ENCODE measurements at regions not wholly inside any gene's neighbourhood (a gene's known extent, or its start where the extent isn't known, plus 50 kb on each side); places are given as distances from the start of the nearest gene placed in this dataset.
A peak's percentile ranks its signal among the peaks of the same experiment; 100 is the strongest.

DNA sequence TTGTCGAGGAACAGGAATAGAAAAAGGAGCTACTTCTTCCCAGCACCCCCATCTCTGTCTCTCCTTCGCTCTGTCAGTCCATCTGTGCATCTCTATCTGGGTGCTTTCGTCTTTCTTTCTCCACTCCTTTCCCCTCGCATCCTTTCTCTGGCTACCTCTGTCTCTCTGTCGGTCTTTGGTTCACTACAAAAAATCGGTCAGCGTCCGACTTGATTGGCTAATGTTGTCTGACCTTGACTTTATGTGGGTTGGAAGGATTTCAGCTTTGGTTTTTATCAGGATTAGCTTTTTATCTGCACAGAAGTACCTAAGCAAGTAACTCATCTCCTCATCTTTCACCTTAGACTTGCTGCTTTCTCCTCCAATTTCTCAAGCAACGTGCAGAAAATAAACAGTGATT is 575.2 kb upstream of the ZNF462 start:
- Histone ChIP-seq H3K4me3 (ENCODE audit: insufficient read depth in 1 of 2, low read depth in 1 of 2, low read length in 2 of 2) (peak overlapping the region in 1 of 2 experiments; percentile 70), H2AFZ (ENCODE audit: low read depth, low read length) (no peak overlapping the region), H2BK5ac (ENCODE audit: low read depth, low read length, poor library complexity, severe bottlenecking) (no peak overlapping the region), H3K18ac (ENCODE audit: low read depth in 1 of 2, low read length in 2 of 2) (no peak overlapping the region), H3K27me3 (ENCODE audit: control insufficient read depth in 1 of 2, insufficient read depth in 1 of 2, low read length in 2 of 2) (no peaks in the 10 kb centered on the region), H2BK120ac (ENCODE audit: low read depth, low read length) (no peak overlapping the region), H3K4ac (ENCODE audit: low read depth in 1 of 2, low read length in 2 of 2) (no peak overlapping the region), H3K36me3 (ENCODE audit: control insufficient read depth in 1 of 2, insufficient read depth in 2 of 2, low read depth in 1 of 2, low read length in 2 of 2) (no peaks in the 10 kb centered on the region), H3K4me1 (ENCODE audit: control insufficient read depth, insufficient read depth, low read depth, low read length) (no peaks in the 10 kb centered on the region), H3K23ac (ENCODE audit: low read length in 2 of 2) (no peak overlapping the region), H3K27ac (ENCODE audit: low read length, poor library complexity, severe bottlenecking) (no peak overlapping the region), H3K4me2 (ENCODE audit: low read length, poor library complexity, severe bottlenecking) (no peak overlapping the region), H3K14ac (ENCODE audit: low read length in 2 of 2) (no peak overlapping the region), H3K9ac (ENCODE audit: low read length) (peak overlapping the region; percentile 76), H3K9me3 (ENCODE audit: control insufficient read depth, low read length) (no peaks in the 10 kb centered on the region), H4K8ac (ENCODE audit: low read length) (no peak overlapping the region), H2BK15ac (ENCODE audit: low read depth, poor library complexity, severe bottlenecking) (no peak overlapping the region), H3K79me1 (replicated peaks; ENCODE audit: low read length, poor library complexity, severe bottlenecking) (no peaks in the 10 kb centered on the region), H4K91ac (ENCODE audit: low read length) (no peak overlapping the region), H2BK12ac (ENCODE audit: low read length in 2 of 2) (no peak overlapping the region), H2AK5ac (ENCODE audit: low read length, severe bottlenecking) (no peak overlapping the region)
- WGBS, result 97% methylated on average over 4 of the region's 9 CpGs
- no peak for DNase-seq

DNA sequence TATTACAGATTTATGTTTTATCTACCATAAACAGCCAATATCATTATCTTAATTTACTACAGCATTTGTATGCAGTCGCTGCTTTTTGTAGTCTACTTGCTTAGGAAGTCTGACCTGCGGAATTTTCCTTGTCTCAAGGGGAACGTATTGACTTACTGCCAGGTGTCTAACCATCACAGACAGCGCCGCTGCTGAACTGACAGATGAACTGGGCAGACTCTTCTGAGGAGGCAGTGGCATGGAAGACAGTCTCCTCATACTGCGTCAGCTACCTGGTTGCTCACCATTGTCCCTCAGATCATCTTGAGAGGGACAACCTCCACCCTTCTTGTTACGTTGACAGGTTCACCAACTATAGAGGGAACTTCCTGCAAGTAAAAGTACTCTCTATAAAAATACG is 574.3 kb upstream of the ZNF462 start:
- WGBS, result 95% methylated on average over 8 of the region's 8 CpGs
- Histone ChIP-seq H2BK120ac (ENCODE audit: low read depth, low read length) (no peak overlapping the region), H4K91ac (ENCODE audit: low read length) (no peak overlapping the region)

DNA sequence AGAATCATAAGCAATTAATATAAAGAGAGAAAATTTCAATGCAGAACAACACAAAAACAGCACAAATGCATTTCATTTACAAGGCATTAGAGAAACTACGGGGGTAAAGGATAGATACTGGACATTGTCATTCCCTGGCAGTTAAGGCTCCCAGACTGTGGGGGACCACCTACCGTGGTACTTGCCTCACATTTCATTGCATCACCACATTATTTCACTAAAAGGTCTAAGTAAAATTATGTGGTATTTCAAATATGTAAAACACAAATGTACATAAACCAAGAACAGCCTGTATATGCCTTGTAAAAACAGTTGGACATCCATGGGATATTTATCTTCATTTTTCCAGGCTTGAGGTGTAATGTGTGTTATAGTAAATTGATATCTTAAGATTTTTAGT is 571.2 kb upstream of the ZNF462 start:
- 67% methylated on average over 1 of the region's 2 CpGs for WGBS
- Histone ChIP-seq H2BK120ac (ENCODE audit: low read depth, low read length) (no peak overlapping the region), H3K4me3 (ENCODE audit: insufficient read depth in 1 of 2, low read depth in 1 of 2, low read length in 2 of 2) (no peak overlapping the region), H4K8ac (ENCODE audit: low read length) (no peak overlapping the region), H3K18ac (ENCODE audit: low read depth in 1 of 2, low read length in 2 of 2) (no peak overlapping the region), H3K4me1 (ENCODE audit: control insufficient read depth, insufficient read depth, low read depth, low read length) (no peaks in the 10 kb centered on the region), H3K9ac (ENCODE audit: low read length) (no peak overlapping the region), H3K9me3 (ENCODE audit: control insufficient read depth, low read length) (no peaks in the 10 kb centered on the region), H3K14ac (ENCODE audit: low read length in 2 of 2) (no peak overlapping the region), H2AK5ac (ENCODE audit: low read length, severe bottlenecking) (no peak overlapping the region), H3K27me3 (ENCODE audit: control insufficient read depth in 1 of 2, insufficient read depth in 1 of 2, low read length in 2 of 2) (no peaks in the 10 kb centered on the region), H3K27ac (ENCODE audit: low read length, poor library complexity, severe bottlenecking) (no peak overlapping the region), H2BK15ac (ENCODE audit: low read depth, poor library complexity, severe bottlenecking) (no peak overlapping the region), H3K23ac (ENCODE audit: low read length in 2 of 2) (no peak overlapping the region), H3K36me3 (ENCODE audit: control insufficient read depth in 1 of 2, insufficient read depth in 2 of 2, low read depth in 1 of 2, low read length in 2 of 2) (no peaks in the 10 kb centered on the region), H3K4me2 (ENCODE audit: low read length, poor library complexity, severe bottlenecking) (no peak overlapping the region), H3K4ac (ENCODE audit: low read depth in 1 of 2, low read length in 2 of 2) (no peak overlapping the region), H3K79me1 (replicated peaks; ENCODE audit: low read length, poor library complexity, severe bottlenecking) (no peaks in the 10 kb centered on the region), H2BK12ac (ENCODE audit: low read length in 2 of 2) (no peak overlapping the region), H2AFZ (ENCODE audit: low read depth, low read length) (no peak overlapping the region), H2BK5ac (ENCODE audit: low read depth, low read length, poor library complexity, severe bottlenecking) (no peak overlapping the region), H4K91ac (ENCODE audit: low read length) (no peak overlapping the region)
- DNase-seq, result no peak

More for the DNA sequence above, 574.3 kb upstream of the ZNF462 start:
- Histone ChIP-seq H3K23ac (ENCODE audit: low read length in 2 of 2) (no peak overlapping the region), H2BK15ac (ENCODE audit: low read depth, poor library complexity, severe bottlenecking) (no peak overlapping the region), H3K79me1 (replicated peaks; ENCODE audit: low read length, poor library complexity, severe bottlenecking) (no peaks in the 10 kb centered on the region), H3K4ac (ENCODE audit: low read depth in 1 of 2, low read length in 2 of 2) (no peak overlapping the region), H3K14ac (ENCODE audit: low read length in 2 of 2) (no peak overlapping the region), H3K4me3 (ENCODE audit: insufficient read depth in 1 of 2, low read depth in 1 of 2, low read length in 2 of 2) (no peak overlapping the region), H2AFZ (ENCODE audit: low read depth, low read length) (no peak overlapping the region), H3K27me3 (ENCODE audit: control insufficient read depth in 1 of 2, insufficient read depth in 1 of 2, low read length in 2 of 2) (no peaks in the 10 kb centered on the region), H3K27ac (ENCODE audit: low read length, poor library complexity, severe bottlenecking) (no peak overlapping the region), H3K4me1 (ENCODE audit: control insufficient read depth, insufficient read depth, low read depth, low read length) (no peaks in the 10 kb centered on the region), H3K4me2 (ENCODE audit: low read length, poor library complexity, severe bottlenecking) (no peak overlapping the region), H2BK5ac (ENCODE audit: low read depth, low read length, poor library complexity, severe bottlenecking) (no peak overlapping the region), H3K9me3 (ENCODE audit: control insufficient read depth, low read length) (no peaks in the 10 kb centered on the region), H4K8ac (ENCODE audit: low read length) (no peak overlapping the region), H2AK5ac (ENCODE audit: low read length, severe bottlenecking) (no peak overlapping the region), H2BK12ac (ENCODE audit: low read length in 2 of 2) (no peak overlapping the region), H3K9ac (ENCODE audit: low read length) (no peak overlapping the region), H3K36me3 (ENCODE audit: control insufficient read depth in 1 of 2, insufficient read depth in 2 of 2, low read depth in 1 of 2, low read length in 2 of 2) (no peaks in the 10 kb centered on the region), H3K18ac (ENCODE audit: low read depth in 1 of 2, low read length in 2 of 2) (no peak overlapping the region)
- DNase-seq, result no peak

DNA sequence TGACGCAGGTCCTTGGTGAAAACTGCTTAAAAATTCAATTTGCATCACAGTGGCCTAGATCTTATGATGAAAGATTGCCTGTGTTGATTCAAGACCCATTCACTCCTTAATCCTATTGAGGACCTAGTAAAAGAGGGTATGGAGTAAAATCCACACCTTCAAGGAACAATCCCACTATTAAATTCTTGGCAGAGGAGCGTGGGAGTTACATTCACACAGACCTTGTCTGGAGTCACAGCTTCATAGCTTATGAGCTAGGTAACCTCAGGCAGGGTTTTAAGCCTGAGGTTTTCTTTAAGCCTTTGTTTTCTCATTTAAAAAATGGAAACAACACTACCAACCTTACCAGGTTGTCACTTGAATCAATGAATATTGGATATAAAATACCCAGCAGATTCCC is 566.5 kb upstream of the ZNF462 start:
- no peak overlapping the region for H3K27ac ChIP-seq (ENCODE audit: low read length, poor library complexity, severe bottlenecking)

More for the DNA sequence above, 566.5 kb upstream of the ZNF462 start:
- no peak overlapping the region for H2AFZ ChIP-seq (ENCODE audit: low read depth, low read length)
- H2BK12ac ChIP-seq (ENCODE audit: low read length in 2 of 2), result no peak overlapping the region
- no peak for DNase-seq
- no peak overlapping the region for H3K4me3 ChIP-seq (ENCODE audit: insufficient read depth in 1 of 2, low read depth in 1 of 2, low read length in 2 of 2)
- no peaks in the 10 kb centered on the region for H3K36me3 ChIP-seq (ENCODE audit: control insufficient read depth in 1 of 2, insufficient read depth in 2 of 2, low read depth in 1 of 2, low read length in 2 of 2)
- H4K91ac ChIP-seq (ENCODE audit: low read length), result no peak overlapping the region
- no peaks in the 10 kb centered on the region for H3K9me3 ChIP-seq (ENCODE audit: control insufficient read depth, low read length)
- no peak overlapping the region for H3K18ac ChIP-seq (ENCODE audit: low read depth in 1 of 2, low read length in 2 of 2)
- no peak overlapping the region for H3K9ac ChIP-seq (ENCODE audit: low read length)
- H4K8ac ChIP-seq (ENCODE audit: low read length), result no peak overlapping the region
- H2AK5ac ChIP-seq (ENCODE audit: low read length, severe bottlenecking), result no peak overlapping the region
- no peaks in the 10 kb centered on the region for H3K4me1 ChIP-seq (ENCODE audit: control insufficient read depth, insufficient read depth, low read depth, low read length)
- no peak overlapping the region for H3K23ac ChIP-seq (ENCODE audit: low read length in 2 of 2)
- no peak overlapping the region for H2BK15ac ChIP-seq (ENCODE audit: low read depth, poor library complexity, severe bottlenecking)
- H3K79me1 ChIP-seq (replicated peaks; ENCODE audit: low read length, poor library complexity, severe bottlenecking), result no peaks in the 10 kb centered on the region
- no peak overlapping the region for H2BK120ac ChIP-seq (ENCODE audit: low read depth, low read length)
- no peak overlapping the region for H3K14ac ChIP-seq (ENCODE audit: low read length in 2 of 2)
- H3K4ac ChIP-seq (ENCODE audit: low read depth in 1 of 2, low read length in 2 of 2), result no peak overlapping the region
- no peak overlapping the region for H2BK5ac ChIP-seq (ENCODE audit: low read depth, low read length, poor library complexity, severe bottlenecking)
- H3K4me2 ChIP-seq (ENCODE audit: low read length, poor library complexity, severe bottlenecking), result no peak overlapping the region
- no peaks in the 10 kb centered on the region for H3K27me3 ChIP-seq (ENCODE audit: control insufficient read depth in 1 of 2, insufficient read depth in 1 of 2, low read length in 2 of 2)
- 90% methylated on average over 2 of the region's 2 CpGs for WGBS

Measured in mesenchymal stem cell (in vitro differentiated cells and primary cell).